22Rv1 (cell line): ENCODE measurements at regions not wholly inside any gene's neighbourhood (a gene's known extent, or its start where the extent isn't known, plus 50 kb on each side); places are given as distances from the start of the nearest gene placed in this dataset.

Experiments used
- H3K27ac ChIP-seq: fragments of 450-650 bp; 2 replicates; pipeline ENCODE4 v1.5.1; 2017
- CTCF ChIP-seq: fragments of 450-650 bp; IDR thresholded peaks from 2 replicates; pipeline ENCODE4 v1.5.1; 2017; ENCODE audit warnings: mild to moderate bottlenecking
- ZFX ChIP-seq: fragments of 450-650 bp; IDR thresholded peaks from 2 replicates; pipeline ENCODE4 v1.6.1; 2017; ENCODE audit warnings: antibody characterized with exemption, borderline replicate concordance

- H3K27ac ChIP-seq, result peak overlapping the region; percentile 49
- no peak for TF ChIP-seq ZFX
- TF ChIP-seq CTCF, result no peak
Measured at GRCh38 chr14:86513564-86513963, 983.6 kb downstream of the FLRT2 start.

GRCh38 chr14:86513056-86513455, 983.1 kb downstream of the FLRT2 start:
- peak overlapping the region; percentile 49 for H3K27ac ChIP-seq
- TF ChIP-seq ZFX (no peak), CTCF (no peak)

- TF ChIP-seq ZFX, result no peak
- no peak for TF ChIP-seq CTCF
Measured at GRCh38 chr14:86510491-86510890, 980.5 kb downstream of the FLRT2 start.

GRCh38 chr14:86505808-86506207, 975.9 kb downstream of the FLRT2 start:
- TF ChIP-seq CTCF (no peak), ZFX (no peak)
- H3K27ac ChIP-seq, result no peak overlapping the region

More at GRCh38 chr14:86510491-86510890, 980.5 kb downstream of the FLRT2 start:
- no peak overlapping the region for H3K27ac ChIP-seq

- H3K27ac ChIP-seq, result no peak overlapping the region
- TF ChIP-seq ZFX, result no peak
- no peak for TF ChIP-seq CTCF
Measured at GRCh38 chr14:86501611-86502010, 971.7 kb downstream of the FLRT2 start.

GRCh38 chr14:86491743-86492142, 961.8 kb downstream of the FLRT2 start:
- TF ChIP-seq ZFX, result no peak
- TF ChIP-seq CTCF, result no peak
- H3K27ac ChIP-seq, result peak overlapping the region; percentile 9; the same call in 1 of the 2 replicates

GRCh38 chr14:86481104-86481503, 951.2 kb downstream of the FLRT2 start:
- TF ChIP-seq ZFX (no peak), CTCF (no peak)
- H3K27ac ChIP-seq, result no peak overlapping the region
